NB4 (cell line): ENCODE measurements at regions not wholly inside any gene's neighbourhood (a gene's known extent, or its start where the extent isn't known, plus 50 kb on each side); places are given as distances from the start of the nearest gene placed in this dataset.

Experiments used
- DNase-seq: peaks from one replicate; pipeline ENCODE4 v3.0.0; 2010; ENCODE audit warnings: low read depth
- H3K4me3 ChIP-seq: one replicate; pipeline ENCODE4 v1.5.1; 2011; ENCODE audit warnings: mild to moderate bottlenecking, low read depth, low read length, moderate library complexity
- CTCF ChIP-seq: IDR thresholded peaks from one replicate; pipeline ENCODE4 v1.5.1; 2012; ENCODE audit warnings: low read depth, low read length
- MAX ChIP-seq: IDR thresholded peaks from 2 replicates; pipeline ENCODE4 v1.6.1; 2011; ENCODE audit warnings: low read depth, low read length
- MYC ChIP-seq: IDR thresholded peaks from 2 replicates; pipeline ENCODE4 v1.6.1; 2011; ENCODE audit warnings: low read depth, low read length
- POLR2A ChIP-seq: IDR thresholded peaks from 2 replicates; pipeline ENCODE4 v1.6.1; 2011; ENCODE audit warnings: mild to moderate bottlenecking; ENCODE audit not compliant: insufficient read length; ENCODE audit errors: extremely low read depth

- no peak overlapping the region for H3K4me3 ChIP-seq
- no peak for DNase-seq
- no peak for TF ChIP-seq CTCF
- TF ChIP-seq POLR2A, result no peak
- TF ChIP-seq MAX, result no peak
- no peak for TF ChIP-seq MYC
Observed at GRCh38 chr12:124410354-124411175, 115.7 kb downstream of the RFLNA start.

- H3K4me3 ChIP-seq, result no peak overlapping the region
- no peak for TF ChIP-seq CTCF
- no peak for TF ChIP-seq POLR2A
- no peak for TF ChIP-seq MYC
- no peak for TF ChIP-seq MAX
- DNase-seq, result no peak
Observed at GRCh38 chr12:124408822-124409517, 114.1 kb downstream of the RFLNA start.

- DNase-seq, result no peak
- no peak overlapping the region for H3K4me3 ChIP-seq
- no peak for TF ChIP-seq MYC
- TF ChIP-seq MAX, result no peak
- no peak for TF ChIP-seq CTCF
- no peak for TF ChIP-seq POLR2A
Observed at GRCh38 chr12:124407074-124407473, 112.2 kb downstream of the RFLNA start.

GRCh38 chr12:124406043-124406442 is 111.2 kb downstream of the RFLNA start:
- no peak for DNase-seq
- TF ChIP-seq CTCF, result no peak
- TF ChIP-seq POLR2A, result no peak
- no peak for TF ChIP-seq MAX
- no peak for TF ChIP-seq MYC
- no peak overlapping the region for H3K4me3 ChIP-seq

GRCh38 chr12:124405592-124405991 is 110.7 kb downstream of the RFLNA start:
- no peak for DNase-seq
- no peak for TF ChIP-seq MYC
- TF ChIP-seq MAX, result no peak
- H3K4me3 ChIP-seq, result no peak overlapping the region

- H3K4me3 ChIP-seq, result no peak overlapping the region
- TF ChIP-seq CTCF (no peak), MAX (no peak), MYC (no peak), POLR2A (no peak)
- no peak for DNase-seq
Observed at GRCh38 chr12:124405151-124405550, 110.3 kb downstream of the RFLNA start.
